Omental fat pad (tissue), 3 donors: ENCODE measurements at regions not wholly inside any gene's neighbourhood (a gene's known extent, or its start where the extent isn't known, plus 50 kb on each side); places are given as distances from the start of the nearest gene placed in this dataset.

ENCODE experiments used
- ATAC-seq: fragments of 150-250 bp; one replicate; pipeline ENCODE4 v1.9.1; 2016; ENCODE audit warnings: mild to moderate bottlenecking, moderate library complexity; ENCODE audit not compliant: low FRiP score
- DNase-seq: peaks from one replicate; pipeline ENCODE4 v3.0.0-alpha.2; 2019; ENCODE audit warnings: low spot score
- TF ChIP-seq, protein P1 (sequence below), 3 donors: fragments of 450-650 bp; IDR thresholded peaks; one replicate each; pipeline ENCODE4 v1.5.1; 2016 to 2017; ENCODE audit warnings: antibody characterized with exemption in 3 of 3, mild to moderate bottlenecking in 3 of 3, moderate library complexity in 2 of 3

GRCh38 chr13:72657379-72657778 is 70.0 kb downstream of the MZT1 start:
- TF ChIP-seq, protein P1, sequence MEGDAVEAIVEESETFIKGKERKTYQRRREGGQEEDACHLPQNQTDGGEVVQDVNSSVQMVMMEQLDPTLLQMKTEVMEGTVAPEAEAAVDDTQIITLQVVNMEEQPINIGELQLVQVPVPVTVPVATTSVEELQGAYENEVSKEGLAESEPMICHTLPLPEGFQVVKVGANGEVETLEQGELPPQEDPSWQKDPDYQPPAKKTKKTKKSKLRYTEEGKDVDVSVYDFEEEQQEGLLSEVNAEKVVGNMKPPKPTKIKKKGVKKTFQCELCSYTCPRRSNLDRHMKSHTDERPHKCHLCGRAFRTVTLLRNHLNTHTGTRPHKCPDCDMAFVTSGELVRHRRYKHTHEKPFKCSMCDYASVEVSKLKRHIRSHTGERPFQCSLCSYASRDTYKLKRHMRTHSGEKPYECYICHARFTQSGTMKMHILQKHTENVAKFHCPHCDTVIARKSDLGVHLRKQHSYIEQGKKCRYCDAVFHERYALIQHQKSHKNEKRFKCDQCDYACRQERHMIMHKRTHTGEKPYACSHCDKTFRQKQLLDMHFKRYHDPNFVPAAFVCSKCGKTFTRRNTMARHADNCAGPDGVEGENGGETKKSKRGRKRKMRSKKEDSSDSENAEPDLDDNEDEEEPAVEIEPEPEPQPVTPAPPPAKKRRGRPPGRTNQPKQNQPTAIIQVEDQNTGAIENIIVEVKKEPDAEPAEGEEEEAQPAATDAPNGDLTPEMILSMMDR (IDR thresholded peaks at IDR 0.05), result no peak
- DNase-seq (no peak), ATAC-seq (no peak)

GRCh38 chr13:72656357-72656756 is 71.1 kb downstream of the MZT1 start:
- ATAC-seq (no peak), DNase-seq (no peak)
- TF ChIP-seq, protein P1 (IDR thresholded peaks at IDR 0.05), result no peak

DNA sequence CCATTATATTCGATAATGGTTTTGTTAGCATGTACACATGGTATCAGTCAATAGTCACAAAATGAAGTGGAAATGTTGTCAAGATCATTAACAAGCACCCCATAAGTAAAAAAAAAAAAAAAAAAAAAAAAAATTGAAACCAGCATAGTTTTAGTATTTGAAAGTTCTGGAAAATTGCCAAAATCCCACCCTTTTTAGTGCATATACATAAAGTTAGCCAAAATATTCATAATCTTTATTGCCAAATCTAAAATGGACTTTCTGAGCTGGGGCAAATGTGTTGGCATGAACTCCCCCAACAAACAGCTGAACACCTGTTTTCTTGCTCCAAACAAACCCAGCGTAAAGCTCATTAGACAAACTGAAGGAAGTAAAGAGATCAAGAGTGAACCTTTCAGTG is 73.9 kb downstream of the MZT1 start:
- DNase-seq (no peak), ATAC-seq (no peak)
- TF ChIP-seq, protein P1 (IDR thresholded peaks at IDR 0.05), result no peak

DNA sequence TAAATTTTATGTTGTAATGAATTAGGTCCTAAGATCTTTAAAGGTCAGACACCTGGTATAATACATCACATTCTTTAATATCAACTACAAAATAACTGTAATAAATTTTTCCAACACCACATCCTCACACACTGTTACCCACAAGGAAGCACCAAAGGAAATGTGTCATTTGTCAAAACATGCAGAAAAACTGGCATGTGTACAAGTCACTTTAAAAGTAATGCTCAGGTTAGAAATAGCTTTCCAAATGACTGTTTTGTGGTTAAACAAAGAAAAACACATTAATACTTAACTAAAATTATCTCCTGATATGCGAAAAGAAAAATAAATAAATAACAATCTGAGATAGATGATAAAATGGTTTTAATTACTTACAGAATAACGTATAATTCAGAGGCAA is 74.7 kb downstream of the MZT1 start:
- DNase-seq (no peak), ATAC-seq (no peak)
- TF ChIP-seq, protein P1 (IDR thresholded peaks at IDR 0.05), result no peak

GRCh38 chr13:72651144-72651543 is 76.3 kb downstream of the MZT1 start:
- ATAC-seq (no peak), DNase-seq (no peak)
- TF ChIP-seq, protein P1 (IDR thresholded peaks at IDR 0.05), result no peak

- no peak for ATAC-seq
Measured at GRCh38 chr13:72650051-72650700, 77.3 kb downstream of the MZT1 start.

More at GRCh38 chr13:72650051-72650700, 77.3 kb downstream of the MZT1 start:
- TF ChIP-seq, protein P1 (IDR thresholded peaks at IDR 0.05), result no peak
- no peak for DNase-seq
